ENCODE measurements at regions not wholly inside any gene's neighbourhood (a gene's known extent, or its start where the extent isn't known, plus 50 kb on each side); places are given as distances from the start of the nearest gene placed in this dataset.

GRCh38 chr9:23258569-23258968 is 567.5 kb downstream of the ELAVL2 start:
- WGBS: 96% methylated on average over 1 of the region's 1 CpG
- Histone ChIP-seq H3K27me3 (replicated peaks; ENCODE audit: insufficient read depth) (no peaks in the 10 kb centered on the region), H3K36me3 (no peaks in the 10 kb centered on the region), H3K27ac (no peak overlapping the region), H3K4me1 (replicated peaks) (no peaks in the 10 kb centered on the region), H3K4me3 (no peak overlapping the region), H3K9me3 (no peaks in the 10 kb centered on the region)
- no peak for DNase-seq (ENCODE audit: low spot score)
- TF ChIP-seq POLR2AphosphoS5 (IDR thresholded peaks at IDR 0.05) (no peak), POLR2A (IDR thresholded peaks at IDR 0.05) (no peak)
- TF ChIP-seq, protein P1, sequence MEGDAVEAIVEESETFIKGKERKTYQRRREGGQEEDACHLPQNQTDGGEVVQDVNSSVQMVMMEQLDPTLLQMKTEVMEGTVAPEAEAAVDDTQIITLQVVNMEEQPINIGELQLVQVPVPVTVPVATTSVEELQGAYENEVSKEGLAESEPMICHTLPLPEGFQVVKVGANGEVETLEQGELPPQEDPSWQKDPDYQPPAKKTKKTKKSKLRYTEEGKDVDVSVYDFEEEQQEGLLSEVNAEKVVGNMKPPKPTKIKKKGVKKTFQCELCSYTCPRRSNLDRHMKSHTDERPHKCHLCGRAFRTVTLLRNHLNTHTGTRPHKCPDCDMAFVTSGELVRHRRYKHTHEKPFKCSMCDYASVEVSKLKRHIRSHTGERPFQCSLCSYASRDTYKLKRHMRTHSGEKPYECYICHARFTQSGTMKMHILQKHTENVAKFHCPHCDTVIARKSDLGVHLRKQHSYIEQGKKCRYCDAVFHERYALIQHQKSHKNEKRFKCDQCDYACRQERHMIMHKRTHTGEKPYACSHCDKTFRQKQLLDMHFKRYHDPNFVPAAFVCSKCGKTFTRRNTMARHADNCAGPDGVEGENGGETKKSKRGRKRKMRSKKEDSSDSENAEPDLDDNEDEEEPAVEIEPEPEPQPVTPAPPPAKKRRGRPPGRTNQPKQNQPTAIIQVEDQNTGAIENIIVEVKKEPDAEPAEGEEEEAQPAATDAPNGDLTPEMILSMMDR (IDR thresholded peaks at IDR 0.05): no peak
- intact Hi-C loops (cut with DNase I): no loop called here

- H3K27me3 ChIP-seq (replicated peaks; ENCODE audit: insufficient read depth): no peaks in the 10 kb centered on the region
- no peak overlapping the region for H3K4me3 ChIP-seq
- no peak for TF ChIP-seq POLR2A (IDR thresholded peaks at IDR 0.05)
- no peak for TF ChIP-seq POLR2AphosphoS5 (IDR thresholded peaks at IDR 0.05)
- TF ChIP-seq, protein P1 (IDR thresholded peaks at IDR 0.05): no peak
- no peaks in the 10 kb centered on the region for H3K9me3 ChIP-seq
- H3K4me1 ChIP-seq (replicated peaks): no peaks in the 10 kb centered on the region
- intact Hi-C loops (cut with DNase I): no loop called here
- H3K27ac ChIP-seq: no peak overlapping the region
- H3K36me3 ChIP-seq: no peaks in the 10 kb centered on the region
- DNase-seq (ENCODE audit: low spot score): no peak
Measured at GRCh38 chr9:23278561-23278960, 547.5 kb downstream of the ELAVL2 start.

DNA sequence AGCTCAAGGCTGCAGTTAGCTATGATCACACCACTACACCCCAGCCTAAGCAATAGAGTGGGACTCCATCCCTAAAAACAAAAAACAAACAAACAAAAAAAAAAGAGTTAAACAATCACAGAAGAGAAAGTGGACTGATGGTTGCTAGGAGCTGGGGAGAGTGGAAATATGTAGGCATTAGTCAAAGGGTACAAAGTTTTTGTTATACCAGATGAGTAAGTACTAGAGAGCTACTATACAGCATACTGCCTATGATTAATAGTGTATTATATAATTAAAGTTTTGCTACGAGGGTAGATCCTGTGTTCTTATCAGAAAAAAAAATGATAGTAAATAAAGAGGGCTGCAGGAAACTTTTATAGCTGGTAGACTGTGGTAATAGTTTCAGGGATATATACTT is 538.6 kb downstream of the ELAVL2 start:
- H3K9me3 ChIP-seq: no peaks in the 10 kb centered on the region
- H3K27ac ChIP-seq: no peak overlapping the region
- intact Hi-C loops (cut with DNase I): no loop called here
- H3K36me3 ChIP-seq: no peaks in the 10 kb centered on the region
- H3K4me1 ChIP-seq (replicated peaks): no peaks in the 10 kb centered on the region
- H3K4me3 ChIP-seq: no peak overlapping the region
- no peak for DNase-seq (ENCODE audit: low spot score)
- 21% methylated on average over 1 of the region's 1 CpG for WGBS
- H3K27me3 ChIP-seq (replicated peaks; ENCODE audit: insufficient read depth): no peaks in the 10 kb centered on the region
- no peak for TF ChIP-seq POLR2A (IDR thresholded peaks at IDR 0.05)
- TF ChIP-seq, protein P1 (IDR thresholded peaks at IDR 0.05): no peak
- TF ChIP-seq POLR2AphosphoS5 (IDR thresholded peaks at IDR 0.05): no peak

DNA sequence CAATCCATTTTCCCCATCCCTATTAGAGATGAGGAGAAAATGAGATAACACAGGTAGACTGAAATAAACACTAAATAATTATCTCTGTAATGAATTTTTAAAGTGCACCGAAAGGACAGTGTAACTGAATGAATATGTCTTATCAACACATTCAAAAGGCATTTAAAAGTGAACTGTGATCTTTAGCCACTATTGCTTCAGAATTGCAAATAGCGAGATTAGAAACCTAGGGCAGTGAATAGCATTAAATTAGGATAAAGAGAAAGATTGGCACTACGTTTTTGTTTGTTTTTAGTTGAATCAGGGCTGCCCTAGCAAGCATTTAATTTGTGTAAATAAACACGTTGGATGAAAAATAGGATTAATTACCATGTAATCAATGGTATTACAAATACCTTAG is 537.5 kb downstream of the ELAVL2 start:
- TF ChIP-seq POLR2AphosphoS5 (IDR thresholded peaks at IDR 0.05): no peak
- TF ChIP-seq POLR2A (IDR thresholded peaks at IDR 0.05): no peak
- TF ChIP-seq, protein P1 (IDR thresholded peaks at IDR 0.05): no peak
- no peak overlapping the region for H3K4me3 ChIP-seq
- no peaks in the 10 kb centered on the region for H3K9me3 ChIP-seq
- WGBS: 51% methylated on average over 4 of the region's 4 CpGs
- no peaks in the 10 kb centered on the region for H3K36me3 ChIP-seq
- intact Hi-C loops (cut with DNase I): no loop called here
- no peaks in the 10 kb centered on the region for H3K4me1 ChIP-seq (replicated peaks)
- no peak for DNase-seq (ENCODE audit: low spot score)
- no peaks in the 10 kb centered on the region for H3K27me3 ChIP-seq (replicated peaks; ENCODE audit: insufficient read depth)
- H3K27ac ChIP-seq: no peak overlapping the region

DNA sequence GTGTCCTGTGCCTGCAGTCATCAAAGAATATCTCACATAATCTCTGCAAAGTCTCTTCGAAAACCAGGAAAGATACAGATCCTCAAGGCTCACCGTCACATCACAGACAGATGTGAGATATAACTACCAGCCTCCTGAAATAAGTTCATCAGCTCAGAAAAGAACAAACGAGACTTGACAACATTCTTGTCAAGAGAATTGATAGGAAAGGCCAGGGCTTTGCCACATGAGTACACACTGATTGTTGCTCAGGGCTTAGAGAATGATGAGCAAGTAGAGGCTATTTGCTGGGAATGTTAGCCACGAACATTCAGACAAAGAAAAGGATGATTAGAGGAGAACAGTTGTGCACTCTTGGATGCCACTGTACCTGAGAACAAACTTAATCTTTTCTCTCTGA is 535.1 kb downstream of the ELAVL2 start:
- intact Hi-C loops (cut with DNase I): no loop called here
- DNase-seq (ENCODE audit: low spot score): no peak
- Histone ChIP-seq H3K4me1 (replicated peaks) (no peaks in the 10 kb centered on the region), H3K36me3 (no peaks in the 10 kb centered on the region), H3K27me3 (replicated peaks; ENCODE audit: insufficient read depth) (no peaks in the 10 kb centered on the region), H3K9me3 (no peaks in the 10 kb centered on the region), H3K27ac (no peak overlapping the region), H3K4me3 (no peak overlapping the region)
- TF ChIP-seq, protein P1 (IDR thresholded peaks at IDR 0.05): no peak
- TF ChIP-seq POLR2A (IDR thresholded peaks at IDR 0.05): no peak
- no peak for TF ChIP-seq POLR2AphosphoS5 (IDR thresholded peaks at IDR 0.05)
- WGBS: 63% methylated on average over 4 of the region's 4 CpGs

Measured in prostate gland (tissue), 2 donors.